WTC11 (cell line): ENCODE measurements at regions not wholly inside any gene's neighbourhood (a gene's known extent, or its start where the extent isn't known, plus 50 kb on each side); places are given as distances from the start of the nearest gene placed in this dataset.

Source experiments
- ATAC-seq: fragments of 200-7000 bp; cut with Tn5 transposase; 2 replicates; pipeline ENCODE4 v1.10.0; 2021; ENCODE audit warnings: mild to moderate bottlenecking, moderate library complexity
- CTCF ChIA-PET: fragments of 300-600 bp; sonication (Branson Sonifier 250); formaldehyde crosslinking; loops from one replicate; lab custom pipeline; 2021; ENCODE audit warnings: antibody characterized with exemption; lab: Charles Lee
- POLR2A ChIA-PET: fragments of 350-600 bp; sonication (Branson Sonifier 250); formaldehyde crosslinking; loops from one replicate; lab custom pipeline; 2021; ENCODE audit warnings: antibody characterized with exemption; lab: Charles Lee
- DNase-seq: peaks from one replicate; pipeline ENCODE4 v3.0.0; 2021; ENCODE audit warnings: low spot score
- H3K27ac Mint-ChIP-seq: 2 replicates; pipeline ENCODE4 v1.8.0; 2021; ENCODE audit warnings: mixed read lengths
- H3K27me3 Mint-ChIP-seq: 2 replicates; pipeline ENCODE4 v1.8.0; 2021; ENCODE audit warnings: low read depth, mild to moderate bottlenecking, moderate library complexity, mixed read lengths
- H3K36me3 Mint-ChIP-seq: 2 replicates; pipeline ENCODE4 v1.8.0; 2021; ENCODE audit warnings: mixed read lengths
- H3K4me1 Mint-ChIP-seq: 2 replicates; pipeline ENCODE4 v1.8.0; 2022; ENCODE audit warnings: mixed read lengths
- H3K4me3 Mint-ChIP-seq: 2 replicates; pipeline ENCODE4 v1.8.0; 2021; ENCODE audit warnings: mild to moderate bottlenecking, moderate library complexity, mixed read lengths
- H3K9me3 Mint-ChIP-seq: 2 replicates; pipeline ENCODE4 v1.8.0; 2021; ENCODE audit warnings: mixed read lengths
- ARID4B ChIP-seq: sonication (generic); formaldehyde crosslinking; IDR thresholded peaks from 2 replicates; pipeline ENCODE4 v1.8.0; 2023; ENCODE audit warnings: missing genetic modification reagents, mild to moderate bottlenecking, borderline replicate concordance
- ATF6 ChIP-seq: sonication (generic); formaldehyde crosslinking; IDR thresholded peaks from 2 replicates; pipeline ENCODE4 v1.8.1; 2023; ENCODE audit warnings: mild to moderate bottlenecking, missing genetic modification reagents
- CBFB ChIP-seq: sonication (generic); formaldehyde crosslinking; IDR thresholded peaks from 2 replicates; pipeline ENCODE4 v1.8.1; 2022; ENCODE audit warnings: mild to moderate bottlenecking, low read depth, missing genetic modification reagents
- CREM ChIP-seq: sonication (generic); formaldehyde crosslinking; IDR thresholded peaks from 2 replicates; pipeline ENCODE4 v1.8.1; 2022; ENCODE audit warnings: mild to moderate bottlenecking, missing genetic modification reagents, moderate library complexity
- CTCF ChIP-seq: fragments of 200-600 bp; IDR thresholded peaks from 2 replicates; pipeline ENCODE4 v1.8.0; 2022; ENCODE audit warnings: antibody characterized with exemption
- ERG ChIP-seq: fragments of 250-450 bp; sonication (Bioruptor Pico); IDR thresholded peaks from 2 replicates; pipeline ENCODE4 v1.8.0; 2021; ENCODE audit warnings: mild to moderate bottlenecking
- ESRRA ChIP-seq: sonication (generic); formaldehyde crosslinking; IDR thresholded peaks from 2 replicates; pipeline ENCODE4 v1.8.1; 2022; ENCODE audit warnings: mild to moderate bottlenecking, missing genetic modification reagents, borderline replicate concordance
- FOXJ3 ChIP-seq: sonication (generic); formaldehyde crosslinking; IDR thresholded peaks from 2 replicates; pipeline ENCODE4 v1.9.0; 2021; ENCODE audit warnings: missing genetic modification reagents, mild to moderate bottlenecking, borderline replicate concordance
- FOXK1 ChIP-seq: sonication (generic); formaldehyde crosslinking; IDR thresholded peaks from 2 replicates; pipeline ENCODE4 v1.8.0; 2022; ENCODE audit warnings: mild to moderate bottlenecking, moderate library complexity, missing genetic modification reagents
- HMGXB4 ChIP-seq: sonication (generic); formaldehyde crosslinking; IDR thresholded peaks from 2 replicates; pipeline ENCODE4 v1.8.1; 2023; ENCODE audit warnings: mild to moderate bottlenecking, moderate library complexity, missing genetic modification reagents
- NFE2L1 ChIP-seq: sonication (generic); formaldehyde crosslinking; IDR thresholded peaks from 2 replicates; pipeline ENCODE4 v1.8.1; 2023; ENCODE audit warnings: missing genetic modification reagents
- NR1H2 ChIP-seq: sonication (generic); formaldehyde crosslinking; IDR thresholded peaks from 2 replicates; pipeline ENCODE4 v1.9.0; 2021; ENCODE audit warnings: mild to moderate bottlenecking, moderate library complexity, missing genetic modification reagents
- RELA ChIP-seq: sonication (generic); formaldehyde crosslinking; IDR thresholded peaks from 2 replicates; pipeline ENCODE4 v1.8.1; 2022; ENCODE audit warnings: missing genetic modification reagents, mild to moderate bottlenecking, borderline replicate concordance
- TCF7 ChIP-seq: sonication (generic); formaldehyde crosslinking; IDR thresholded peaks from 2 replicates; pipeline ENCODE4 v1.8.0; 2022; ENCODE audit warnings: mild to moderate bottlenecking, low read depth, missing genetic modification reagents, moderate library complexity
- ZMAT4 ChIP-seq: fragments of 250-450 bp; sonication (Bioruptor Pico); IDR thresholded peaks from 2 replicates; pipeline ENCODE4 v1.9.0; 2021; ENCODE audit warnings: mild to moderate bottlenecking
- ZNF317 ChIP-seq: sonication (generic); formaldehyde crosslinking; IDR thresholded peaks from 2 replicates; pipeline ENCODE4 v1.8.1; 2023; ENCODE audit warnings: low read depth, mild to moderate bottlenecking, moderate library complexity, missing genetic modification reagents, borderline replicate concordance
- ZNF512 ChIP-seq: sonication (generic); formaldehyde crosslinking; IDR thresholded peaks from 2 replicates; pipeline ENCODE4 v1.8.1; 2022; ENCODE audit warnings: missing genetic modification reagents, borderline replicate concordance

GRCh38 chr3:44048949-44049348 is 192.7 kb upstream of the TOPAZ1 start:
- ATAC-seq = no peak
- H3K27ac Mint-ChIP-seq = no peak overlapping the region
- TF ChIP-seq ESRRA (CRISPR knock-in tag) = no peak
- TF ChIP-seq NR1H2 (CRISPR knock-in tag) = no peak
- no peak for TF ChIP-seq CTCF
- no peak for TF ChIP-seq TCF7 (CRISPR knock-in tag)
- TF ChIP-seq NFE2L1 (CRISPR knock-in tag) = no peak
- no peak for TF ChIP-seq ERG (CRISPR knock-in tag)
- TF ChIP-seq ZNF512 (CRISPR knock-in tag) = no peak
- TF ChIP-seq HMGXB4 (CRISPR knock-in tag) = no peak
- TF ChIP-seq ATF6 = no peak
- no peak for TF ChIP-seq ZMAT4 (CRISPR knock-in tag)
- no peak for TF ChIP-seq FOXK1
- no peak for TF ChIP-seq CBFB (CRISPR knock-in tag)
- no peak for TF ChIP-seq RELA (CRISPR knock-in tag)
- no peak for TF ChIP-seq ZNF317
- TF ChIP-seq ARID4B = no peak
- TF ChIP-seq FOXJ3 (CRISPR knock-in tag) = no peak
- TF ChIP-seq CREM = no peak
- TF ChIP-seq, all 79 proteins: peak for 0
- H3K36me3 Mint-ChIP-seq = no peaks in the 10 kb centered on the region
- DNase-seq = no peak
- no peak overlapping the region for H3K4me3 Mint-ChIP-seq
- H3K27me3 Mint-ChIP-seq = no peaks in the 10 kb centered on the region
- POLR2A ChIA-PET = no interaction called here
- CTCF ChIA-PET = no interaction called here
- peaks cover 25% of the 10 kb centered on the region for H3K4me1 Mint-ChIP-seq
- 0 out of 2 replicates have a peak, but pooled peaks cover 6% of the 10 kb centered on the region for H3K9me3 Mint-ChIP-seq
